Fibroblast of mammary gland (primary cell): ENCODE measurements at regions not wholly inside any gene's neighbourhood (a gene's known extent, or its start where the extent isn't known, plus 50 kb on each side); places are given as distances from the start of the nearest gene placed in this dataset.

Experiments
- DNase-seq: peaks from one replicate; pipeline ENCODE4 v3.0.0-alpha.2; 2010; ENCODE audit warnings: low read depth
- H3K4me3 ChIP-seq: 2 replicates; pipeline ENCODE4 v1.5.1; 2011; ENCODE audit warnings: low read depth, mild to moderate bottlenecking, low read length, moderate library complexity; ENCODE audit not compliant: control insufficient read depth
- TF ChIP-seq, protein P1 (sequence below): conservative IDR thresholded peaks from 2 replicates; pipeline ENCODE4 v1.5.1; 2011; ENCODE audit warnings: low read depth, low read length, inconsistent platforms; ENCODE audit not compliant: control insufficient read depth, insufficient read depth

DNA sequence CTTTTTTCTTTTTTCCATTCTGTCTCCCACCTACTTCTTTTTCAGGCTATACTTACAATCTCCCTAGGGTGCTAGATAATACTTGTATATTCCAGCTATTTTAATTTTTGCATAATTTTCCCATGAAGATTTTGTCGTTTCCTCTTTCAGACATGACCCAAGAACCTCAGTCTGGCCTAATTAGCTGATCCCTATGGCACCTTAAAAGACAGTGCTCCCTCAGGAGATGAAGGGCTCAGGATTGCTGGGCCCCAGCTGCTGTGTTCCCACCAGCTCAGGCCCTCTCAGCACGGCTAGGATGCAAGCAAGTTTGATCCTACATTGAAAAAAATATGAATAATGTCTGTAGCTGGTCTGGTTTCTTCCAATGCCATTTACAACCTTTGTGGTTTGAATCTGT lies 55.0 kb upstream of the RGS5 start:
- TF ChIP-seq, protein P1, sequence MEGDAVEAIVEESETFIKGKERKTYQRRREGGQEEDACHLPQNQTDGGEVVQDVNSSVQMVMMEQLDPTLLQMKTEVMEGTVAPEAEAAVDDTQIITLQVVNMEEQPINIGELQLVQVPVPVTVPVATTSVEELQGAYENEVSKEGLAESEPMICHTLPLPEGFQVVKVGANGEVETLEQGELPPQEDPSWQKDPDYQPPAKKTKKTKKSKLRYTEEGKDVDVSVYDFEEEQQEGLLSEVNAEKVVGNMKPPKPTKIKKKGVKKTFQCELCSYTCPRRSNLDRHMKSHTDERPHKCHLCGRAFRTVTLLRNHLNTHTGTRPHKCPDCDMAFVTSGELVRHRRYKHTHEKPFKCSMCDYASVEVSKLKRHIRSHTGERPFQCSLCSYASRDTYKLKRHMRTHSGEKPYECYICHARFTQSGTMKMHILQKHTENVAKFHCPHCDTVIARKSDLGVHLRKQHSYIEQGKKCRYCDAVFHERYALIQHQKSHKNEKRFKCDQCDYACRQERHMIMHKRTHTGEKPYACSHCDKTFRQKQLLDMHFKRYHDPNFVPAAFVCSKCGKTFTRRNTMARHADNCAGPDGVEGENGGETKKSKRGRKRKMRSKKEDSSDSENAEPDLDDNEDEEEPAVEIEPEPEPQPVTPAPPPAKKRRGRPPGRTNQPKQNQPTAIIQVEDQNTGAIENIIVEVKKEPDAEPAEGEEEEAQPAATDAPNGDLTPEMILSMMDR, result no peak
- no peak overlapping the region for H3K4me3 ChIP-seq
- no peak for DNase-seq

DNA sequence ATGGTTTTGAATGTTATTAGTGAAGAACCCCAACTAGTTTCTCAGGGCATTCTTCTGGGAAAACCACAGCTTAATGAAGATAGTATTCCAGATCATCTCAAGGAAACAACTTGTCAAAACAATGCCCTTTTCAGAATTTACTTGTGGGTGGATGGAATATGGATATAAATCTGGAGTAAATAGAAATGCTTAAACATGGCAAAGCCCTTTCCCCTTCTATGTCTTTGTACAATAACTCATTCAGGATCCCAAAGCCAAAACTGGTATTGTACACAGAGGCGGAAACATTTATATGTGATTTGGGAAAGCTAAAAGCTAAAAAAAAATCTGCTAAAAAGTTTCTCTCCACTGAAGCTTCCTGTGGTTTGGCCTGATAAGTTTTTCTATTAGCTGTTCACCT lies 55.5 kb upstream of the RGS5 start:
- no peak overlapping the region for H3K4me3 ChIP-seq
- TF ChIP-seq, protein P1, result no peak
- DNase-seq, result peak; percentile 14

DNA sequence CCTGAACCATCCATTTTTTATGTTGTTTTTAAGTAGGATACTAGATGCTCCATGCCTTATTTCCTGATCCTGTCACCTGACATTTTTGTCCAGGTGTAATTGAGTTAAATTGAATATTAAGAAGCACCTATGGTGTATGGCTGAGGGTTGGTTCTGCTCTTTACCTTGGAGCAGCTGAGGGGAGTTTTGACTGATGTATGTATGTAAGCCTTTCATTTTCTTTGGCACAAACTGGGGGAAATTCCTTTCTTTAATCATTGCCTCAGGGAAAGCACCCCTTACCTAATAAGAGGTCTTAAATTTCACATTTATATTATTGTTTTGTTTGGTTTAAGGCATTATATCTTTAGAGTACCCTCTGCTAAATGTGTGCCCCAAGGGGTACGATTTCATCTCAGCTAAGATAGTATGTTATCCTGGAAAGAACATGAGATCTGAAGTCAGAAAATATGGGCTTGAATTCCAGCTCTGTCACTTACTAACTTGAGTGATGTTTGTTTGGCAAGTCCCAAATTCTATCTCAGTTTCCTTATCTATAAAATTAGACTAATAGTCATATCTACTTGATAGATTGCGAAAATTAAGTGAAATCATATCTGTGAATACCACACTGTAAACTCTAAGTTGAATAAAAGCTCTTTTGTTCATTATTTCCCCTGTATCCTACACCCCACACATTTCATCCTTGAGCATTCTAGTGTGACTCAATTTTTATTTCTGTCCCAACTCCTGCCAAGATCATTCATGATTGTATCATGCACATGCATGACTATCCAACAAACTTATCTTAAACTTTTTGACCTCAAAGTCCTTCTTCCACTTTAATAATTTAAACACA lies 57.7 kb upstream of the NUF2 start:
- TF ChIP-seq, protein P1, result no peak
- no peak overlapping the region for H3K4me3 ChIP-seq
- no peak for DNase-seq

DNA sequence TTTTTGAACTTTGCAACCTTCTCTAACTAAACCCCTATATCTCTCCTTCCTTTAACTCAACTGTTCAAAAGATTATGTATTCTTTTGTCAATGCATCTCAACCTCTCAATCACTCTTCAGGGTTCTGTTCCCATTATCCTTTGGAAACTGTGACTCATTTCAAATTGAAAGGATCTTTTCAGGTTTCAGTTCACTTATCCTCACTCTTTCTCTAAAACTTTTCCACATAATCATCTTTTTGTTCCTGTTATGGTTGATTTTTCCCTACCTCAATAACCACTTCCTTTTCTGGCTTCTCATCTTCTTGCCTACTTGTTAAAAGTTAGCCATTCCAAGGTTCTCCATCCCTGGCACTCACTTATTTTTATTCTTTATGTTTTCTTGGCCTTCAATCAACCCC lies 56.2 kb upstream of the NUF2 start:
- no peak overlapping the region for H3K4me3 ChIP-seq
- TF ChIP-seq, protein P1, result no peak
- no peak for DNase-seq

DNA sequence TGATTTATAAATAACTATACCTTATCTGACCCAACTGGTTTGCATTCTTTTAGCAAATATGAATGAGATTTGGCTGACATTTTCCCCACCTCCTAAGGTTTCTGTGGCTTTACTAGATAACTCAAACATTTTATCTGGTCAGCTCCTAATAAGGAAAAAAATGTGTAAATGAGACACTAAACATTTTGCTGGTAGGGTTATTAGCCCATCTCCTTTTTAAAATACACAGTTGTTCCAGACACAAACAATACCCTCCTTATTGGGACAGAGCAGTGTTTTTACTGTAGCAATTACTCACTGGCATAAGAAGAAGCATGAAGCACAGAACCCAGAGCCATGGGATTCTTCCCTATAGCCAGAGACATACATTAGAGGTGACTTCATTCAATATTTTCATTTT lies 53.8 kb upstream of the NUF2 start:
- TF ChIP-seq, protein P1, result no peak
- no peak overlapping the region for H3K4me3 ChIP-seq
- no peak for DNase-seq

DNA sequence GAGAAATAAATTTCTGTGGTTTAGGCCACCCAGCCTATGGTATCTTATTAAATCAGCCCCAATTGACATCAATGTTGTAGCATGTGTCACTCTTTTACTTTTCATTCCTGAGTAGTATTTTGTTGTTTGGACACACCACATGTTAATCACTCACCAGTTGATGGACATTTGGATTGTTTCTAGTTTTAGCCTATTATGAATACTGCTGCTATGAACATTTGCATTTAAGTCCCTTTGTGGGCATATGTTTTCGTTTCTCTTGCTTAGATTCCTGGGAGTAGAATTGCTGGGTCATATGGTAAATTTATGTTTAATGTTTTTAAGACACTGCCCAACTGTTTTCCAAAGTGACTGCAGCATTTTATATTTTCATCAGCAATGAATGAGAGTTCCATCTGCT lies 50.2 kb upstream of the NUF2 start:
- TF ChIP-seq, protein P1, result no peak
- H3K4me3 ChIP-seq, result no peak overlapping the region
- DNase-seq, result no peak
